NT2/D1 (cell line): ENCODE measurements at regions not wholly inside any gene's neighbourhood (a gene's known extent, or its start where the extent isn't known, plus 50 kb on each side); places are given as distances from the start of the nearest gene placed in this dataset.

Source experiments
- DNase-seq: peaks from one replicate; pipeline ENCODE4 v3.0.0-alpha.2; 2011; ENCODE audit warnings: low read depth, low spot score
- H3K27me3 ChIP-seq: 2 replicates; pipeline ENCODE4 v1.6.0; 2011; ENCODE audit warnings: mild to moderate bottlenecking; ENCODE audit not compliant: insufficient read length, insufficient read depth
- H3K36me3 ChIP-seq: 2 replicates; pipeline ENCODE4 v1.6.1; 2011; ENCODE audit warnings: mild to moderate bottlenecking, low read length, mixed read lengths; ENCODE audit not compliant: insufficient read depth, insufficient read length
- H3K4me1 ChIP-seq: 2 replicates; pipeline ENCODE4 v1.5.1; 2011; ENCODE audit not compliant: insufficient read depth, insufficient read length
- H3K4me3 ChIP-seq: 2 replicates; pipeline ENCODE4 v1.5.1; 2011; ENCODE audit warnings: low read depth; ENCODE audit not compliant: insufficient read length
- H3K9ac ChIP-seq: 2 replicates; pipeline ENCODE4 v1.6.0; 2011; ENCODE audit warnings: low read depth; ENCODE audit not compliant: insufficient read length
- H3K9me3 ChIP-seq: 2 replicates; pipeline ENCODE4 v1.5.1; 2011; ENCODE audit warnings: mild to moderate bottlenecking, low read length; ENCODE audit not compliant: insufficient read depth
- SUZ12 ChIP-seq: IDR thresholded peaks from 2 replicates; pipeline ENCODE4 v1.6.1; 2011; ENCODE audit not compliant: insufficient read length, insufficient read depth; ENCODE audit errors: extremely low read depth
- YY1 ChIP-seq: IDR thresholded peaks from 2 replicates; pipeline ENCODE4 v1.6.1; 2011; ENCODE audit not compliant: insufficient read length, insufficient read depth
- ZNF274 ChIP-seq: IDR thresholded peaks from 2 replicates; pipeline ENCODE4 v1.6.1; 2011; ENCODE audit warnings: mild to moderate bottlenecking, low read depth, low read length

- Histone ChIP-seq H3K9me3 (no peaks in the 10 kb centered on the region), H3K4me1 (no peaks in the 10 kb centered on the region), H3K36me3 (no peaks in the 10 kb centered on the region), H3K4me3 (no peak overlapping the region), H3K9ac (no peak overlapping the region), H3K27me3 (no peaks in the 10 kb centered on the region)
- DNase-seq: no peak
- TF ChIP-seq SUZ12: no peak
- TF ChIP-seq ZNF274: no peak
Measured at GRCh38 chr18:60870261-60871153, 462.7 kb upstream of the CDH20 start.

GRCh38 chr18:60872434-60872833, 460.8 kb upstream of the CDH20 start:
- Histone ChIP-seq H3K27me3 (no peaks in the 10 kb centered on the region), H3K4me1 (no peaks in the 10 kb centered on the region), H3K9ac (no peak overlapping the region), H3K9me3 (no peaks in the 10 kb centered on the region), H3K36me3 (no peaks in the 10 kb centered on the region), H3K4me3 (no peak overlapping the region)
- no peak for TF ChIP-seq YY1
- no peak for TF ChIP-seq SUZ12
- no peak for TF ChIP-seq ZNF274
- no peak for DNase-seq

- Histone ChIP-seq H3K9ac (no peak overlapping the region), H3K4me3 (no peak overlapping the region), H3K36me3 (no peaks in the 10 kb centered on the region), H3K4me1 (no peaks in the 10 kb centered on the region), H3K9me3 (no peaks in the 10 kb centered on the region), H3K27me3 (no peaks in the 10 kb centered on the region)
- no peak for TF ChIP-seq YY1
- TF ChIP-seq SUZ12: no peak
- no peak for TF ChIP-seq ZNF274
- DNase-seq: no peak
Measured at GRCh38 chr18:60873708-60874107, 459.5 kb upstream of the CDH20 start.

GRCh38 chr18:60875957-60876507, 457.2 kb upstream of the CDH20 start:
- TF ChIP-seq YY1: no peak
- no peak for TF ChIP-seq ZNF274
- no peak for TF ChIP-seq SUZ12
- no peaks in the 10 kb centered on the region for H3K9me3 ChIP-seq
- no peak overlapping the region for H3K4me3 ChIP-seq
- H3K9ac ChIP-seq: no peak overlapping the region
- no peaks in the 10 kb centered on the region for H3K27me3 ChIP-seq
- H3K36me3 ChIP-seq: no peaks in the 10 kb centered on the region
- no peaks in the 10 kb centered on the region for H3K4me1 ChIP-seq
- DNase-seq: no peak

- H3K9me3 ChIP-seq: no peaks in the 10 kb centered on the region
- no peaks in the 10 kb centered on the region for H3K36me3 ChIP-seq
- no peak overlapping the region for H3K4me3 ChIP-seq
- H3K9ac ChIP-seq: no peak overlapping the region
- no peaks in the 10 kb centered on the region for H3K4me1 ChIP-seq
- H3K27me3 ChIP-seq: no peaks in the 10 kb centered on the region
- no peak for TF ChIP-seq YY1
- no peak for TF ChIP-seq ZNF274
- no peak for TF ChIP-seq SUZ12
- no peak for DNase-seq
Measured at GRCh38 chr18:60880184-60880583, 453.0 kb upstream of the CDH20 start.

- Histone ChIP-seq H3K4me1 (no peaks in the 10 kb centered on the region), H3K36me3 (no peaks in the 10 kb centered on the region), H3K9me3 (no peaks in the 10 kb centered on the region), H3K27me3 (no peaks in the 10 kb centered on the region), H3K4me3 (no peak overlapping the region), H3K9ac (no peak overlapping the region)
- no peak for DNase-seq
- TF ChIP-seq SUZ12 (no peak), ZNF274 (no peak), YY1 (no peak)
Measured at GRCh38 chr18:60883587-60883986, 449.6 kb upstream of the CDH20 start.

- H3K4me3 ChIP-seq: no peak overlapping the region
- no peaks in the 10 kb centered on the region for H3K27me3 ChIP-seq
- no peaks in the 10 kb centered on the region for H3K4me1 ChIP-seq
- H3K9ac ChIP-seq: no peak overlapping the region
- TF ChIP-seq YY1: no peak
- no peak for TF ChIP-seq ZNF274
- no peak for TF ChIP-seq SUZ12
- no peaks in the 10 kb centered on the region for H3K9me3 ChIP-seq
- no peaks in the 10 kb centered on the region for H3K36me3 ChIP-seq
- no peak for DNase-seq
Measured at GRCh38 chr18:60888071-60888624, 445.1 kb upstream of the CDH20 start.
